ENCODE measurements at regions not wholly inside any gene's neighbourhood (a gene's known extent, or its start where the extent isn't known, plus 50 kb on each side); places are given as distances from the start of the nearest gene placed in this dataset.

DNA sequence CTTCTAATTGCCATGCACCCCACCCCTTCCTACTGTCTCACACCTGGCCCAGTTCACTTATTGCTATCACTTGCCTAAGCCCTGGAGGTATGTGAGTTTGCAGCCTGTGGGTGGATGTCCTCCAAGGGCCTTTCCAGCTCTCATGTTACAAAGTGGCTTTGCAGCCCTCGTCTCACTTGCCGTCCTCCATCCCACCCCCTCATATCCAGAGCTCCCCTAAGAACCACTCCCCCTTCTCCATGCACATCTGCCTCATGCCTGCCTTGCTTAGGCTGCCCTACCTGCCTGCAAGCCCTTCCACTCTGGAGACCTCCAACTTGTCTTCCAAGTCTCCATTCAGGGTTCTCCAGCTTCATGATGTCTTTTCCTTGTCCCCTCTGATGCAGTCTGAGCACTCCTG is 119.4 kb upstream of the NLRP1 start:
- H3K4me3 ChIP-seq (ENCODE audit: low read depth, poor library complexity, severe bottlenecking), result no peak overlapping the region
- TF ChIP-seq, protein P1, sequence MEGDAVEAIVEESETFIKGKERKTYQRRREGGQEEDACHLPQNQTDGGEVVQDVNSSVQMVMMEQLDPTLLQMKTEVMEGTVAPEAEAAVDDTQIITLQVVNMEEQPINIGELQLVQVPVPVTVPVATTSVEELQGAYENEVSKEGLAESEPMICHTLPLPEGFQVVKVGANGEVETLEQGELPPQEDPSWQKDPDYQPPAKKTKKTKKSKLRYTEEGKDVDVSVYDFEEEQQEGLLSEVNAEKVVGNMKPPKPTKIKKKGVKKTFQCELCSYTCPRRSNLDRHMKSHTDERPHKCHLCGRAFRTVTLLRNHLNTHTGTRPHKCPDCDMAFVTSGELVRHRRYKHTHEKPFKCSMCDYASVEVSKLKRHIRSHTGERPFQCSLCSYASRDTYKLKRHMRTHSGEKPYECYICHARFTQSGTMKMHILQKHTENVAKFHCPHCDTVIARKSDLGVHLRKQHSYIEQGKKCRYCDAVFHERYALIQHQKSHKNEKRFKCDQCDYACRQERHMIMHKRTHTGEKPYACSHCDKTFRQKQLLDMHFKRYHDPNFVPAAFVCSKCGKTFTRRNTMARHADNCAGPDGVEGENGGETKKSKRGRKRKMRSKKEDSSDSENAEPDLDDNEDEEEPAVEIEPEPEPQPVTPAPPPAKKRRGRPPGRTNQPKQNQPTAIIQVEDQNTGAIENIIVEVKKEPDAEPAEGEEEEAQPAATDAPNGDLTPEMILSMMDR (IDR thresholded peaks at IDR 0.05), result no peak
- no peak for TF ChIP-seq POLR2A (IDR thresholded peaks at IDR 0.05)
- 19 to 21% methylated on average over 2 of the region's 2 CpGs for WGBS, 2 donors
- DNase-seq (ENCODE audit: low spot score in 2 of 2), result peak in 1 of 2 donors; percentile 52
- intact Hi-C loops (cut with DNase I; ENCODE audit: low total_unique reads), result loop anchor here (10.0 kb wide), 1 partner anchor 119 kb away; the partner anchor contains the start of gene NLRP1

DNA sequence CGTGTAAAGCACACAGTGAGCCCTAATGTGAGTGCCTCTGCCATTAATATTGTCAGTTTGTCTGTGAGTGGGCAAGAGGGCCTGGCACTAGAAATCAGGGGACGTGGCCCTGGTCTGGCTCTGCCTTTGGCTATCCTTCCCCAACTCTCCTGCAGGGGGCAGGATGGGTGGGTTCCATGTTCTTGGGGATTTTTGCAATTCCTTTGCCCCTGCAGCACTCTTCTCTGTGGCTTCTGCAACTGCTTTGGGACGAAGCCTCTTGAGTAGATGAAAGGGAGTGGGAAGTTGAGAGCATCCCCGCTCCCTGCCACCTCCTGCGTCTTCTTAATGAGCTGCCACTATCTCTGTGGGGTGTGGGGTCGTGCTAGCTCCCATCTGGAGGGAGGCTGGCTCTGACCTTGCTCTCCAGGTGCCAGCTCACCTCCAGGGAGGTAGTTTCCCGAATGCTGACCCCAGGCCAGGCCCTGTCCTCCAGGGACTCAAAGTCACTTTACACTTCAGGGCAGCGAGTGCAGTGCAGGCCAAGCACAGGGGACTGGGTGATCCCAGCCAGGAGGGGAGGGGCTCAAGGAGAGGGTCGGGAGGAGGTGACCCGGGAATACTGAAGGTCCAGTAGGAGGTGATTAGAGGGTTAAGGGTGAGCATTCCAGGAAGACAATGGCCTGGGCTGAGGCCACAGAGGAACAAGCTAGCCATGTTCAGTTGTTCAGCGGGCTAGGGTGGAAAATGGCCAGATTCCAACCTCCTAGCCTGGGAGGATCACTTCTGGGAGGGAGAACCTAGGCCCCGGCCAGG is 121.0 kb upstream of the NLRP1 start:
- peak in 1 of 2 donors; percentile 48 for DNase-seq (ENCODE audit: low spot score in 2 of 2)
- no peak for TF ChIP-seq POLR2A (IDR thresholded peaks at IDR 0.05)
- TF ChIP-seq, protein P1 (IDR thresholded peaks at IDR 0.05), result no peak
- 57 to 63% methylated on average over 12 of the region's 12 CpGs for WGBS, 2 donors
- intact Hi-C loops (cut with DNase I; ENCODE audit: low total_unique reads), result loop anchor here (10.0 kb wide), 1 partner anchor 120 kb away; the partner anchor contains the start of gene NLRP1
- no peak overlapping the region for H3K4me3 ChIP-seq (ENCODE audit: low read depth, poor library complexity, severe bottlenecking)

DNA sequence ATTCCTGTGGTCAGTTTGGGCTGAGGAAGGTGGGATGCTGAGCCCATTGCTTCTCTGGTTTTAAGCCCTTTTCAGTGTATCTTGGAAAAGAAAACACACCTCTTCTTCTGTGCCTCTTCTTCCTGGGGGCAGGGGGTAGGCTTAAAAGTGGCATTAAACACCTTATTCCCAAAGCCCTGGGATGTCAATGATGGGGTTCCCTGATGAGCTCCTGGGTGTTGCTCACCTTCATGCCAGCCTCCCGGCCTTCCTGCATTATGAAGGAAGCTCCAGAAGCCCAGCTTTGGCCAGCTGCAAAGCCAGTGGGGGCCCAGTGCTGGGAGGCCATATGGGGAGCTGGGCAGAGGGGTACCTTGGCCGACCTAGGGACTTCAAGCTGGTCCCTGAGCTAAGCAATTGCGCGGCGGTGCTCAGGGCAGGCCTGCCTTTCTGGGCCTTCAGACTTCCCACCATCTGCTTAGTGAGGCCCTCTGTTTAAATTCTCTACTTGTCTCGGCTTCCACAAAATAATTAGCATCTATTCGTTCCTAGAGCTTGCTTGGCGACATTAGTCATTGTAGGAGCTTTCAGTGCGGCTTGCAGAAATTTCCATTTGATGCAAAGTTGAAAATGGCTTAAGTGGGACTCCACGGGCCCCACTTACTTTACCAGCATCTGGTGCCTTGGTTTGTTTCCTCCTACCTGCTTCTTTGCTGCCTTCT is 121.7 kb upstream of the NLRP1 start:
- peak in 1 of 2 donors; percentile 68 for DNase-seq (ENCODE audit: low spot score in 2 of 2)
- intact Hi-C loops (cut with DNase I; ENCODE audit: low total_unique reads), result loop anchor here (10.0 kb wide), 1 partner anchor 121 kb away; the partner anchor contains the start of gene NLRP1
- TF ChIP-seq POLR2A (IDR thresholded peaks at IDR 0.05), result no peak
- TF ChIP-seq, protein P1 (IDR thresholded peaks at IDR 0.05), result no peak
- H3K4me3 ChIP-seq (ENCODE audit: low read depth, poor library complexity, severe bottlenecking), result no peak overlapping the region
- WGBS, 2 donors, result 88 to 90% methylated on average over 10 of the region's 10 CpGs

DNA sequence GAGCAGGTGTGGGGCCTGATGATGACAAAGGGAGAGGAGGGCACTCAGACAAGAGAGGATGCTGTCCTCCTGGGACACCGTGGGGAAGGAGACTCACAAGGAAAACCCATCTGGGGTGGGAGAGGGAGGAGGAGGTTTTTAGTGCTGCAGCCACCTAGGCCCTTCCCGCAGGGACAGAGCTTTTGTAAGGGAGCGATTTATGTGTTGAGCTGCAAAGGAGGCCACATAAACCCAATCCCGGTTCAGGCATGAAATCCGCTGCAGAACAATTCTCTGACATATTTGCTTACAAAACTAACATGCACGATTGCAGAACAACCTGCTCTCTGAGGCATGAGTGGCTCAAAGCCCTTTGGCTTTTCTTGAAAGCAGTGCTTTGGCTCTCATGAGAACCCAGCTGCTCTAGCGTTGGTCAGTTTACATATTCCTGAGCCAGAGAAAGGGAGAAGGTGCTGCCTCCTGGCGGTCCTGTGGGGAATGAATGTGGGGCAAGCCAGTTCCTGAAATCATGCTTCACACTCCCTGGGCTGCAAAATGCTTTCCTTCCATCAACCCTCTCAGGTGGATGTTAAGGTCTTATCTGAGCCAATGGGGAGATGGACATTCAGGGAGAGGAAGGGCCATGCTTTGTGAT is 122.4 kb upstream of the NLRP1 start:
- intact Hi-C loops (cut with DNase I; ENCODE audit: low total_unique reads), result loop anchor here (10.0 kb wide), 1 partner anchor 122 kb away; the partner anchor contains the start of gene NLRP1
- WGBS, 2 donors, result 51 to 59% methylated on average over 8 of the region's 8 CpGs
- H3K4me3 ChIP-seq (ENCODE audit: low read depth, poor library complexity, severe bottlenecking), result no peak overlapping the region
- TF ChIP-seq, protein P1 (IDR thresholded peaks at IDR 0.05), result no peak
- TF ChIP-seq POLR2A (IDR thresholded peaks at IDR 0.05), result no peak
- DNase-seq (ENCODE audit: low spot score in 2 of 2), result peak; percentile 35 to 81

DNA sequence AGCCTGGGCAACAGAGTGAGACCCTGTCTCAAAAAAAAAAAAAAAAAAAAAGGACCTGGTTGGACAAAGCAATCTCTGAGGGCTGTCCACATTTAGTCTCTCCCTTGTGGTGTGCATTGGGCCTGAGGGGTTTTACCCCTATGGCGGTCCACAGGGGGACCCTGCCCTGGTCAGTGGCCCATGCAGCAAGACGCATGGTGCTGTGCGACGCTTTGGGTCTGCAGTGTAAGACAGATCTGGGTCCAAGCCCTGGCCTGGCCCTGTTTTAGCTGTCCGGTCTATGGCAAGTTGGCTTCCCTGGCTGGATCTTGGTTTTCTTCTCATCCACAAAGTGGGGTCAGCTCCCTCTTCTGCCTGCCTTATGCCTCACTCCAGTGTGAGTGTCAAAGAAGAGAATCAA is 123.2 kb upstream of the NLRP1 start:
- intact Hi-C loops (cut with DNase I; ENCODE audit: low total_unique reads), result loop anchor here (10.0 kb wide), 1 partner anchor 123 kb away; the partner anchor contains the start of gene NLRP1
- WGBS, 2 donors, result 91 to 95% methylated on average over 5 of the region's 5 CpGs
- TF ChIP-seq, protein P1 (IDR thresholded peaks at IDR 0.05), result no peak
- no peak for TF ChIP-seq POLR2A (IDR thresholded peaks at IDR 0.05)
- DNase-seq (ENCODE audit: low spot score in 2 of 2), result no peak
- no peak overlapping the region for H3K4me3 ChIP-seq (ENCODE audit: low read depth, poor library complexity, severe bottlenecking)
